Endodermal cell (in vitro differentiated cells): ENCODE measurements at regions not wholly inside any gene's neighbourhood (a gene's known extent, or its start where the extent isn't known, plus 50 kb on each side); places are given as distances from the start of the nearest gene placed in this dataset.

Experiments used
- DNase-seq: peaks from one replicate; pipeline ENCODE4 v3.0.0-alpha.2; 2017
- H3K27ac ChIP-seq: 2 replicates; pipeline ENCODE4 v1.5.1; 2013; ENCODE audit warnings: mild to moderate bottlenecking, low read depth, low read length, moderate library complexity
- H3K27me3 ChIP-seq: 2 replicates; pipeline ENCODE4 v1.6.1; 2013; ENCODE audit warnings: mild to moderate bottlenecking, low read length, moderate library complexity; ENCODE audit not compliant: insufficient read depth, control insufficient read depth, poor library complexity, severe bottlenecking
- H3K36me3 ChIP-seq: 2 replicates; pipeline ENCODE4 v1.7.0; 2013; ENCODE audit warnings: mild to moderate bottlenecking, low read length, moderate library complexity; ENCODE audit not compliant: control insufficient read depth, insufficient read depth
- H3K4me1 ChIP-seq: one replicate; pipeline ENCODE4 v1.7.0; 2013; ENCODE audit warnings: low read length; ENCODE audit not compliant: control insufficient read depth, insufficient read depth
- H3K4me3 ChIP-seq: 2 replicates; pipeline ENCODE4 v1.5.1; 2013; ENCODE audit warnings: mild to moderate bottlenecking, low read length, moderate library complexity
- H3K9ac ChIP-seq: 2 replicates; pipeline ENCODE4 v1.6.1; 2013; ENCODE audit warnings: mild to moderate bottlenecking, low read length, moderate library complexity; ENCODE audit not compliant: poor library complexity, severe bottlenecking; ENCODE audit errors: extremely low read depth
- H3K9me3 ChIP-seq: 2 replicates; pipeline ENCODE4 v1.6.1; 2013; ENCODE audit warnings: mild to moderate bottlenecking, low read length, moderate library complexity; ENCODE audit not compliant: control insufficient read depth
- H3K27ac Mint-ChIP-seq: 2 replicates; pipeline ENCODE4 v1.8.0; 2020; ENCODE audit warnings: mixed read lengths
- H3K27me3 Mint-ChIP-seq: 2 replicates; pipeline ENCODE4 v1.8.0; 2021; ENCODE audit warnings: mild to moderate bottlenecking, mixed read lengths; ENCODE audit not compliant: insufficient read depth
- H3K36me3 Mint-ChIP-seq: 2 replicates; pipeline ENCODE4 v1.8.0; 2020; ENCODE audit warnings: low read depth, mixed read lengths
- H3K4me1 Mint-ChIP-seq: 2 replicates; pipeline ENCODE4 v1.8.0; 2020; ENCODE audit warnings: mixed read lengths
- H3K4me3 Mint-ChIP-seq: 2 replicates; pipeline ENCODE4 v1.8.0; 2020; ENCODE audit warnings: mild to moderate bottlenecking, moderate library complexity, mixed read lengths
- H3K9me3 Mint-ChIP-seq: 2 replicates; pipeline ENCODE4 v1.8.0; 2020; ENCODE audit warnings: mild to moderate bottlenecking, mixed read lengths
- WGBS, 2 experiments: methylation state at CpG; one replicate each; pipeline versions ENCODE4 v1.1.5 to v1.1.7; 2013; ENCODE audit warnings: missing lambda C conversion rate in 2 of 2, mixed read lengths in 1 of 2; ENCODE audit not compliant: insufficient coverage in 1 of 2, insufficient read length in 1 of 2; 5-methylcytosine and 5-hydroxymethylcytosine counted together
- TF ChIP-seq, protein P1 (sequence below): fragments of 200-600 bp; sonication (generic); conservative IDR thresholded peaks from 2 replicates; pipeline ENCODE4 v1.5.0; 2021; ENCODE audit warnings: antibody characterized with exemption, mild to moderate bottlenecking

- DNase-seq, result no peak
- no peak overlapping the region for H3K9ac ChIP-seq
- H3K36me3 Mint-ChIP-seq, result no peaks in the 10 kb centered on the region
- no peaks in the 10 kb centered on the region for H3K4me1 ChIP-seq
- no peaks in the 10 kb centered on the region for H3K9me3 Mint-ChIP-seq
- no peak overlapping the region for H3K4me3 Mint-ChIP-seq
- peaks cover 17% of the 10 kb centered on the region for H3K27me3 ChIP-seq
- H3K27me3 Mint-ChIP-seq, result peaks cover 37% of the 10 kb centered on the region
- no peak overlapping the region for H3K4me3 ChIP-seq
- no peaks in the 10 kb centered on the region for H3K36me3 ChIP-seq
- no peaks in the 10 kb centered on the region for H3K9me3 ChIP-seq
- H3K4me1 Mint-ChIP-seq, result peaks cover 24% of the 10 kb centered on the region
- no peak overlapping the region for H3K27ac ChIP-seq
- 69 to 90% methylated on average over 2 to 4 of the region's 4 CpGs for WGBS, 2 experiments
- TF ChIP-seq, protein P1, sequence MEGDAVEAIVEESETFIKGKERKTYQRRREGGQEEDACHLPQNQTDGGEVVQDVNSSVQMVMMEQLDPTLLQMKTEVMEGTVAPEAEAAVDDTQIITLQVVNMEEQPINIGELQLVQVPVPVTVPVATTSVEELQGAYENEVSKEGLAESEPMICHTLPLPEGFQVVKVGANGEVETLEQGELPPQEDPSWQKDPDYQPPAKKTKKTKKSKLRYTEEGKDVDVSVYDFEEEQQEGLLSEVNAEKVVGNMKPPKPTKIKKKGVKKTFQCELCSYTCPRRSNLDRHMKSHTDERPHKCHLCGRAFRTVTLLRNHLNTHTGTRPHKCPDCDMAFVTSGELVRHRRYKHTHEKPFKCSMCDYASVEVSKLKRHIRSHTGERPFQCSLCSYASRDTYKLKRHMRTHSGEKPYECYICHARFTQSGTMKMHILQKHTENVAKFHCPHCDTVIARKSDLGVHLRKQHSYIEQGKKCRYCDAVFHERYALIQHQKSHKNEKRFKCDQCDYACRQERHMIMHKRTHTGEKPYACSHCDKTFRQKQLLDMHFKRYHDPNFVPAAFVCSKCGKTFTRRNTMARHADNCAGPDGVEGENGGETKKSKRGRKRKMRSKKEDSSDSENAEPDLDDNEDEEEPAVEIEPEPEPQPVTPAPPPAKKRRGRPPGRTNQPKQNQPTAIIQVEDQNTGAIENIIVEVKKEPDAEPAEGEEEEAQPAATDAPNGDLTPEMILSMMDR, result no peak
- no peak overlapping the region for H3K27ac Mint-ChIP-seq
These were observed 126.3 kb downstream of the IRS1 start for GRCh38 chr2:226673314-226673723.

- no peak overlapping the region for H3K9ac ChIP-seq
- Mint-ChIP-seq H3K4me3 (no peak overlapping the region), H3K4me1 (peaks cover 15% of the 10 kb centered on the region), H3K27me3 (peaks cover 42% of the 10 kb centered on the region), H3K36me3 (no peaks in the 10 kb centered on the region), H3K27ac (no peak overlapping the region), H3K9me3 (no peaks in the 10 kb centered on the region)
- H3K4me1 ChIP-seq, result no peaks in the 10 kb centered on the region
- DNase-seq, result no peak
- no peaks in the 10 kb centered on the region for H3K36me3 ChIP-seq
- WGBS, 2 experiments, result 81 to 84% methylated on average over 3 to 4 of the region's 4 CpGs
- TF ChIP-seq, protein P1, result no peak
- no peaks in the 10 kb centered on the region for H3K9me3 ChIP-seq
- no peak overlapping the region for H3K27ac ChIP-seq
- H3K27me3 ChIP-seq, result peaks cover 17% of the 10 kb centered on the region
- H3K4me3 ChIP-seq, result no peak overlapping the region
These were observed 128.4 kb downstream of the IRS1 start for GRCh38 chr2:226671141-226671676.

DNA sequence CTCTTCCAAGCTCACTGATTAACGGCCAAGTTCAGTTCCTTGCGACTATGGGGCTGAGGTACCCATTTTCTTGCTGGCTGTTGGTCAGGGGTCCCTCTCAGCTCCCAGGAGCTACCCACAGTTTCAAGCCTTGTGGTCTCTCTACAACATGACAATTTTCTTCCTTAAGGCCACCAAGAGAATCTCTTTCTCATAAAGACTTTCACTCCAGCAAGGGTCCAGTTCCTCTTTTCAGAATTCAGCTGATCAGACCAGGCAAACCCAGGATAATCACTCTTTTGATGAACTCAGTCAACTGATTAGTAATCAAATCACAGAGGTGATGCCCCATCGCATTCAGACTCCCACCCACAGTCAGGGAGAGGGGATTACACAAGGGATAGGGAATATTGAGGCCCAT is 129.7 kb downstream of the IRS1 start:
- WGBS, 2 experiments, result 93 to 100% methylated on average over 2 to 3 of the region's 3 CpGs
- Histone ChIP-seq H3K4me1 (no peaks in the 10 kb centered on the region), H3K27ac (no peak overlapping the region), H3K9me3 (no peaks in the 10 kb centered on the region), H3K4me3 (no peak overlapping the region), H3K36me3 (no peaks in the 10 kb centered on the region), H3K9ac (no peak overlapping the region), H3K27me3 (peaks cover 17% of the 10 kb centered on the region)
- H3K27ac Mint-ChIP-seq, result no peak overlapping the region
- H3K36me3 Mint-ChIP-seq, result no peaks in the 10 kb centered on the region
- H3K27me3 Mint-ChIP-seq, result peaks cover 41% of the 10 kb centered on the region
- no peaks in the 10 kb centered on the region for H3K9me3 Mint-ChIP-seq
- TF ChIP-seq, protein P1, result no peak
- peaks cover 15% of the 10 kb centered on the region for H3K4me1 Mint-ChIP-seq
- no peak for DNase-seq
- no peak overlapping the region for H3K4me3 Mint-ChIP-seq
